CD4-positive, alpha-beta T cell (primary cell): ENCODE measurements at regions not wholly inside any gene's neighbourhood (a gene's known extent, or its start where the extent isn't known, plus 50 kb on each side); places are given as distances from the start of the nearest gene placed in this dataset.

Experiments used
- ATAC-seq: fragments of 200-7000 bp; cut with Tn5 transposase; one replicate; pipeline ENCODE4 v1.10.0; 2022; ENCODE audit warnings: mild to moderate bottlenecking; ENCODE audit not compliant: poor library complexity
- CTCF ChIA-PET: fragments of 350-600 bp; sonication (Branson Sonifier 250); formaldehyde crosslinking; loops from one replicate; lab custom pipeline; 2021; ENCODE audit warnings: antibody characterized with exemption, inconsistent platforms; lab: Charles Lee
- POLR2A ChIA-PET: fragments of 350-600 bp; sonication (Branson Sonifier 250); formaldehyde crosslinking; loops from one replicate; lab custom pipeline; 2021; ENCODE audit warnings: antibody characterized with exemption, inconsistent platforms; lab: Charles Lee
- DNase-seq, 14 experiments: peaks; one replicate each; pipeline ENCODE4 v3.0.0-alpha.2; 2013 to 2020; ENCODE audit warnings: mixed read lengths in 2 of 14
- H3K27ac ChIP-seq, 2 donors: one replicate each; pipeline versions ENCODE4 v1.5.1 to v1.7.0; 2013; ENCODE audit warnings: low read length in 2 of 2, low read depth in 1 of 2, mild to moderate bottlenecking in 1 of 2
- H3K27me3 ChIP-seq, 2 experiments: 1 replicate in 1 of 2; 2 replicates in 1 of 2; pipeline versions ENCODE4 v1.6.1 to v1.7.0; 2013; ENCODE audit warnings: low read length in 2 of 2, control low read depth in 1 of 2, mild to moderate bottlenecking in 1 of 2, moderate library complexity in 1 of 2; ENCODE audit not compliant: insufficient read depth in 2 of 2, control insufficient read depth in 1 of 2
- H3K36me3 ChIP-seq: one replicate; pipeline ENCODE4 v1.6.1; 2013; ENCODE audit warnings: low read length, control low read depth; ENCODE audit not compliant: insufficient read depth
- H3K4me1 ChIP-seq: one replicate; pipeline ENCODE4 v1.6.1; 2013; ENCODE audit warnings: low read length, control low read depth; ENCODE audit not compliant: insufficient read depth
- H3K4me3 ChIP-seq: one replicate; pipeline ENCODE4 v1.5.1; 2013; ENCODE audit warnings: mild to moderate bottlenecking, low read length, moderate library complexity
- H3K9me3 ChIP-seq, 2 experiments: 1 replicate in 1 of 2; 2 replicates in 1 of 2; pipeline versions ENCODE4 v1.6.1 to v1.7.0; 2013; ENCODE audit warnings: low read length in 2 of 2, mild to moderate bottlenecking in 2 of 2, control low read depth in 1 of 2, moderate library complexity in 1 of 2; ENCODE audit not compliant: control insufficient read depth in 1 of 2, insufficient read depth in 1 of 2
- H3K27ac Mint-ChIP-seq: one replicate; pipeline ENCODE4 v1.8.0; 2020; ENCODE audit warnings: mixed read lengths
- H3K27me3 Mint-ChIP-seq: one replicate; pipeline ENCODE4 v1.8.0; 2021; ENCODE audit warnings: mixed read lengths
- H3K36me3 Mint-ChIP-seq: one replicate; pipeline ENCODE4 v1.8.0; 2021; ENCODE audit warnings: low read depth, mixed read lengths
- H3K4me1 Mint-ChIP-seq: one replicate; pipeline ENCODE4 v1.8.0; 2021; ENCODE audit warnings: low read depth, mixed read lengths
- H3K4me3 Mint-ChIP-seq: one replicate; pipeline ENCODE4 v1.8.0; 2020; ENCODE audit warnings: mild to moderate bottlenecking, mixed read lengths
- H3K9me3 Mint-ChIP-seq: one replicate; pipeline ENCODE4 v1.8.0; 2020; ENCODE audit warnings: mixed read lengths
- intact Hi-C, 2 experiments: fragments of 100-400 bp; cut with DNase I in 1 of 2; cut with micrococcal nuclease in 1 of 2; formaldehyde crosslinking; loops; one replicate each; pipeline versions ENCODE4 v1.15.1 to v1.9.0; 2023 to 2025; cut with DNase I, micrococcal nuclease
- TF ChIP-seq, protein P1 (sequence below): fragments of 200-600 bp; IDR thresholded peaks from one replicate; pipeline ENCODE4 v1.8.0; 2022; ENCODE audit warnings: antibody characterized with exemption, mild to moderate bottlenecking

- no peaks in the 10 kb centered on the region for H3K9me3 Mint-ChIP-seq
- intact Hi-C loops = no loop called here
- TF ChIP-seq, protein P1, sequence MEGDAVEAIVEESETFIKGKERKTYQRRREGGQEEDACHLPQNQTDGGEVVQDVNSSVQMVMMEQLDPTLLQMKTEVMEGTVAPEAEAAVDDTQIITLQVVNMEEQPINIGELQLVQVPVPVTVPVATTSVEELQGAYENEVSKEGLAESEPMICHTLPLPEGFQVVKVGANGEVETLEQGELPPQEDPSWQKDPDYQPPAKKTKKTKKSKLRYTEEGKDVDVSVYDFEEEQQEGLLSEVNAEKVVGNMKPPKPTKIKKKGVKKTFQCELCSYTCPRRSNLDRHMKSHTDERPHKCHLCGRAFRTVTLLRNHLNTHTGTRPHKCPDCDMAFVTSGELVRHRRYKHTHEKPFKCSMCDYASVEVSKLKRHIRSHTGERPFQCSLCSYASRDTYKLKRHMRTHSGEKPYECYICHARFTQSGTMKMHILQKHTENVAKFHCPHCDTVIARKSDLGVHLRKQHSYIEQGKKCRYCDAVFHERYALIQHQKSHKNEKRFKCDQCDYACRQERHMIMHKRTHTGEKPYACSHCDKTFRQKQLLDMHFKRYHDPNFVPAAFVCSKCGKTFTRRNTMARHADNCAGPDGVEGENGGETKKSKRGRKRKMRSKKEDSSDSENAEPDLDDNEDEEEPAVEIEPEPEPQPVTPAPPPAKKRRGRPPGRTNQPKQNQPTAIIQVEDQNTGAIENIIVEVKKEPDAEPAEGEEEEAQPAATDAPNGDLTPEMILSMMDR = no peak
- Histone ChIP-seq H3K27me3 (no peaks in the 10 kb centered on the region), H3K27ac (no peak overlapping the region), H3K36me3 (no peaks in the 10 kb centered on the region), H3K4me1 (no peaks in the 10 kb centered on the region), H3K4me3 (no peak overlapping the region), H3K9me3 (no peaks in the 10 kb centered on the region)
- peaks cover 9% of the 10 kb centered on the region for H3K27me3 Mint-ChIP-seq
- no peaks in the 10 kb centered on the region for H3K4me1 Mint-ChIP-seq
- ATAC-seq = no peak
- no peak for DNase-seq
- ChIA-PET CTCF (no interaction called here), POLR2A (no interaction called here)
- H3K27ac Mint-ChIP-seq = no peak overlapping the region
- H3K4me3 Mint-ChIP-seq = no peak overlapping the region
- no peaks in the 10 kb centered on the region for H3K36me3 Mint-ChIP-seq
These were observed 350.8 kb upstream of the RSPO3 start for GRCh38 chr6:126767711-126768110.

GRCh38 chr6:126770176-126770575 is 348.3 kb upstream of the RSPO3 start:
- no peak overlapping the region for H3K4me3 Mint-ChIP-seq
- no peaks in the 10 kb centered on the region for H3K4me1 ChIP-seq
- H3K36me3 Mint-ChIP-seq = no peaks in the 10 kb centered on the region
- H3K27ac Mint-ChIP-seq = no peak overlapping the region
- H3K36me3 ChIP-seq = no peaks in the 10 kb centered on the region
- H3K27me3 ChIP-seq = no peaks in the 10 kb centered on the region
- no peak overlapping the region for H3K4me3 ChIP-seq
- ChIA-PET POLR2A (no interaction called here), CTCF (no interaction called here)
- TF ChIP-seq, protein P1 = no peak
- peaks cover 13% of the 10 kb centered on the region for H3K27me3 Mint-ChIP-seq
- H3K4me1 Mint-ChIP-seq = no peaks in the 10 kb centered on the region
- intact Hi-C loops = no loop called here
- no peak overlapping the region for H3K27ac ChIP-seq
- ATAC-seq (no peak), DNase-seq (no peak)
- no peaks in the 10 kb centered on the region for H3K9me3 ChIP-seq
- H3K9me3 Mint-ChIP-seq = no peaks in the 10 kb centered on the region

DNA sequence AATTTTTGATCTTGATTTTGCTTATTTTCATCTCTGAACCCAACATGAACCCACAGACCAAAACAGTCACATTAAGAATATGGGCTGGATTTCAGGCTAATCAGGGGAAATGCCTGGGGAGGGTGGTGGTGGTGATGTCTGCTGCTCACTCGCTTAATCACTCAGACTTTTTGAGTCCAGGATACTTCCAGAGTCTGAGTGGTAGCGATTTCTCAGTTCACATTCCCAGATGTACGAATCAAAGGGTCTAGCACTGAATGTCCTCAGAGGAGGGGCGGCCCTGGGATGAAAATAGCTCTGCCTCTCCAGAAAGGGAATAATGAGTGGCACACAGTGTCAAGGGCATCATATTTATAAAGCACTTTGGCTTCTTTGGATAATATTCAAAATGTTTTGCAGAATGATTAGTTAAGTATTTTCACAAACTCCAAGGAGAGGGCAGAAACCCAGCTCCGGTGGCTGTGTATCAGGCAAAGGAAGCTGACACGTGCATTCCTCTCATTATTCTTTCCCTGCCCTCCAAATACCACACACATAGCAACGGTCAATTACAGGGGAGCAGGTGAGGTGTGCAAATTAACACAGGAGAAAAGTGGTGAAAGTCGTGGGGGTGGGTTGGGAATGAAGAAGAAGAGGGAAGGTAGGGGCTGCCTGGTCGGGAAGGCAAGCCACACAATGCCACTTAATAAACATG is 345.2 kb upstream of the RSPO3 start:
- no peak for DNase-seq
- peaks cover 13% of the 10 kb centered on the region for H3K27me3 Mint-ChIP-seq

More for the DNA sequence above, 345.2 kb upstream of the RSPO3 start:
- no peak overlapping the region for H3K4me3 Mint-ChIP-seq
- H3K4me3 ChIP-seq = no peak overlapping the region
- no peaks in the 10 kb centered on the region for H3K4me1 Mint-ChIP-seq
- no peak overlapping the region for H3K27ac Mint-ChIP-seq
- no peaks in the 10 kb centered on the region for H3K9me3 ChIP-seq
- no peak overlapping the region for H3K27ac ChIP-seq
- ChIA-PET CTCF (no interaction called here), POLR2A (no interaction called here)
- no peaks in the 10 kb centered on the region for H3K36me3 Mint-ChIP-seq
- no peaks in the 10 kb centered on the region for H3K36me3 ChIP-seq
- no peaks in the 10 kb centered on the region for H3K4me1 ChIP-seq
- no peak for ATAC-seq
- H3K27me3 ChIP-seq = no peaks in the 10 kb centered on the region
- TF ChIP-seq, protein P1 = no peak
- intact Hi-C loops = no loop called here
- H3K9me3 Mint-ChIP-seq = no peaks in the 10 kb centered on the region
